K562 (cell line): ENCODE measurements at regions not wholly inside any gene's neighbourhood (a gene's known extent, or its start where the extent isn't known, plus 50 kb on each side); places are given as distances from the start of the nearest gene placed in this dataset.

ENCODE experiments used
- ATAC-seq: fragments of 200-7000 bp; cut with Tn5 transposase; 3 replicates; pipeline ENCODE4 v1.9.1; 2020; ENCODE audit warnings: moderate library complexity
- BruUV-seq: library from RNA; stranded (reverse); fragments of 400-500 nt; replicated peaks from 2 replicates; lab custom pipeline; 2021; lab: Mats Ljungman, UMichigan
- CTCF ChIA-PET: fragments of 300-600 bp; formaldehyde crosslinking; extraction: SDS; loops from one replicate; lab custom pipeline; 2021; ENCODE audit warnings: low intra/inter-chr PET ratio; lab: Yijun Ruan, JAX
- POLR2A ChIA-PET: fragments of 300-600, 350-650 bp; sonication (Branson Sonifier 250); formaldehyde crosslinking; extraction: SDS; loops from one replicate; lab custom pipeline; 2021; ENCODE audit warnings: antibody characterized with exemption, inconsistent platforms; lab: Yijun Ruan, JAX
- DNase-seq, 4 experiments: peaks; one replicate each; pipeline versions ENCODE4 v3.0.0 to v3.0.0-alpha.2; 2011 to 2018; ENCODE audit warnings: low spot score in 3 of 4, mixed read lengths in 3 of 4; ENCODE audit errors: extremely low read depth in 1 of 4
- FAIRE-seq: peaks from 2 replicates; lab custom pipeline; 2011; peaks lifted over from hg19 to GRCh38; lab: Jason Lieb, UNC
- H2AFZ ChIP-seq: 2 replicates; pipeline ENCODE4 v1.6.0; 2011; ENCODE audit warnings: low read depth, low read length, control low read depth, inconsistent platforms
- H3K27ac ChIP-seq: fragments of 200-600 bp; 3 replicates; pipeline ENCODE4 v1.8.0; 2011; ENCODE audit warnings: low read depth, mild to moderate bottlenecking, control low read depth, inconsistent platforms, low read length, moderate library complexity, mixed read lengths; ENCODE audit errors: extremely low read depth
- H3K27me3 ChIP-seq, 2 experiments: fragments of 300-600 bp in 1 of 2; 2 replicates in 1 of 2; 3 replicates in 1 of 2; pipeline versions ENCODE4 v1.6.0 to v1.8.0; 2011; ENCODE audit warnings: inconsistent platforms in 2 of 2, low read length in 2 of 2, mild to moderate bottlenecking in 1 of 2, mixed read lengths in 1 of 2, moderate library complexity in 1 of 2; ENCODE audit not compliant: control insufficient read depth in 2 of 2, insufficient read depth in 2 of 2
- H3K36me3 ChIP-seq: fragments of 300-600 bp; 3 replicates; pipeline ENCODE4 v1.8.0; 2011; ENCODE audit warnings: mild to moderate bottlenecking, low read length, inconsistent platforms; ENCODE audit not compliant: control insufficient read depth, insufficient read depth
- H3K4me1 ChIP-seq, 2 experiments: fragments of 200-600 bp in 1 of 2; replicated peaks in 1 of 2; 2 replicates in 1 of 2; 3 replicates in 1 of 2; pipeline versions ENCODE4 v1.5.1 to v1.8.0; 2011; ENCODE audit warnings: inconsistent platforms in 2 of 2, low read length in 2 of 2, mild to moderate bottlenecking in 1 of 2, mixed read lengths in 1 of 2, moderate library complexity in 1 of 2; ENCODE audit not compliant: control insufficient read depth in 2 of 2, insufficient read depth in 2 of 2
- H3K4me2 ChIP-seq: 2 replicates; pipeline ENCODE4 v1.6.1; 2011; ENCODE audit warnings: low read length, control low read depth, inconsistent platforms, mixed read lengths; ENCODE audit not compliant: insufficient read depth
- H3K4me3 ChIP-seq: fragments of 200-600 bp; sonication (generic), shearing (Covaris generic); 2 replicates; pipeline ENCODE4 v1.5.1; 2016; ENCODE audit warnings: control low read depth, inconsistent platforms
- H3K79me2 ChIP-seq: fragments of 200-600 bp; 3 replicates; pipeline ENCODE4 v1.8.0; 2011; ENCODE audit warnings: low read length, inconsistent platforms; ENCODE audit not compliant: control insufficient read depth, insufficient read depth
- H3K9ac ChIP-seq, 2 experiments: 2 replicates each; pipeline versions ENCODE4 v1.6.0 to v1.6.1; 2011; ENCODE audit warnings: low read depth in 2 of 2, low read length in 2 of 2, control low read depth in 1 of 2, inconsistent platforms in 1 of 2, mild to moderate bottlenecking in 1 of 2, mixed read lengths in 1 of 2; ENCODE audit not compliant: insufficient read depth in 1 of 2
- H3K9me1 ChIP-seq: one replicate; pipeline ENCODE4 v1.6.0; 2011; ENCODE audit warnings: inconsistent platforms, mild to moderate bottlenecking, low read length, moderate library complexity; ENCODE audit not compliant: control insufficient read depth, insufficient read depth
- H3K9me3 ChIP-seq: replicated peaks from 2 replicates; pipeline ENCODE4 v1.5.1; 2011; ENCODE audit warnings: low read depth, low read length, inconsistent platforms; ENCODE audit not compliant: control insufficient read depth, insufficient read depth
- H4K20me1 ChIP-seq: replicated peaks from 2 replicates; pipeline ENCODE4 v1.6.1; 2011; ENCODE audit warnings: low read length, inconsistent platforms, mixed read lengths; ENCODE audit not compliant: control insufficient read depth, insufficient read depth
- GATA2 ChIP-seq: sonication (generic); formaldehyde crosslinking; IDR thresholded peaks from 2 replicates; pipeline ENCODE4 v1.4.0; 2020; ENCODE audit warnings: mild to moderate bottlenecking, missing genetic modification reagents
- KLF10 ChIP-seq: fragments of 250-450 bp; sonication (Bioruptor Pico); IDR thresholded peaks from 2 replicates; pipeline ENCODE4 v1.6.1; 2021; ENCODE audit warnings: matching md5 sums
- SREBF2 ChIP-seq: sonication (generic); formaldehyde crosslinking; IDR thresholded peaks from 2 replicates; pipeline ENCODE4 v1.4.0; 2020; ENCODE audit warnings: mild to moderate bottlenecking, missing genetic modification reagents
- SRSF7 ChIP-seq: fragments of 200-400 bp; formaldehyde crosslinking; optimal IDR thresholded peaks from 2 replicates; pipeline ENCODE3; 2017; ENCODE audit warnings: mild to moderate bottlenecking, low read depth, low read length
- YBX1 ChIP-seq: fragments of 450-650 bp; IDR thresholded peaks from 2 replicates; pipeline ENCODE4 v1.7.1; 2016; ENCODE audit warnings: mild to moderate bottlenecking
- WGBS: fragments of 100-300 bp; shearing (Covaris generic); methylation state at CpG from one replicate; pipeline ENCODE4 v1.1.6; 2016; ENCODE audit warnings: low coverage, mixed read lengths; ENCODE audit not compliant: insufficient coverage; ENCODE audit errors: missing lambda C conversion rate; 5-methylcytosine and 5-hydroxymethylcytosine counted together
- in situ Hi-C: fragments of 300-500 bp; cut with MboI; formaldehyde crosslinking; loops from 4 replicates; pipeline ENCODE4 v1.15.0; 2018; ENCODE audit warnings: inconsistent platforms, mixed read lengths
- intact Hi-C: fragments of 100-400 bp; cut with micrococcal nuclease; formaldehyde crosslinking; loops from 2 replicates; pipeline ENCODE4 v1.14.2; 2022
- TF ChIP-seq, protein P1 (sequence below): fragments of 450-650 bp; conservative IDR thresholded peaks from 2 replicates; pipeline ENCODE4 v1.6.1; 2016; ENCODE audit warnings: missing genetic modification characterization, low read depth, mild to moderate bottlenecking, control low read depth, missing compliant biosample characterization
- TF ChIP-seq, protein P2 (sequence below): fragments of 250-450 bp; sonication (Bioruptor Pico); IDR thresholded peaks from 2 replicates; pipeline ENCODE4 v1.5.0; 2021; ENCODE audit warnings: mild to moderate bottlenecking, borderline replicate concordance

DNA sequence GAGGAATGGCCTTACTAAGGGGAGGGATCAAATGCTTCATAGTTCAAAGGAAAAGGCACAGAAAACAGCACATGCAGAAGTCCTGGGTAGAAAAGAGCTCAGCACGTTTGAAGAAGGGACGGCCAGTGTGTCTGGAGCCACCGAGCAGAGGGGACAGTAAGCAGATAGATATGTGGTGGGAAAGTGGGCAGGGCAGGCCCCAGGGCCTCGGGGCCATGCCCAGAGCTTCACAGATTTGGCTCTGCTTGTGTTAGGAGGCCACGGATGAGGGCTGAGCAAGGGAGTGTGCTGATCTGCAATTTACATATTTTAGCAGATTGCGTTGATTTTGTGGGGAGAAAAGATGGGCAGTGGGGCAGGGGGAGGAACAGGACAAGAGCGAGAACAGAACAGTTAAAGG lies 343.1 kb downstream of the LPIN1 start:
- BruUV-seq: no TSS peak
- Histone ChIP-seq H3K4me1 (no peaks in the 10 kb centered on the region; a peak in 1 of 5 replicates), H2AFZ (no peak overlapping the region; the same call in 1 of the 2 replicates), H3K4me3 (no peak overlapping the region), H3K4me2 (no peak overlapping the region), H3K79me2 (no peaks in the 10 kb centered on the region), H3K27ac (no peak overlapping the region), H3K9me1 (no peaks in the 10 kb centered on the region), H3K36me3 (no peaks in the 10 kb centered on the region), H3K9me3 (no peaks in the 10 kb centered on the region), H3K27me3 (no peaks in the 10 kb centered on the region), H4K20me1 (no peaks in the 10 kb centered on the region), H3K9ac (no peak overlapping the region)
- ChIA-PET CTCF (no interaction called here), POLR2A (interaction anchor here (0.7 kb wide), 1 partner anchor 220 kb away, joined by 5 read pairs; no protein-coding TSS in a partner anchor)
- no peak for FAIRE-seq
- DNase-seq: no peak
- no peak for ATAC-seq
- in situ Hi-C loops: no loop called here
- TF ChIP-seq SRSF7 (no peak), YBX1 (no peak), KLF10 (CRISPR knock-in tag) (no peak), GATA2 (CRISPR knock-in tag) (no peak), SREBF2 (no peak)
- TF ChIP-seq, protein P1, sequence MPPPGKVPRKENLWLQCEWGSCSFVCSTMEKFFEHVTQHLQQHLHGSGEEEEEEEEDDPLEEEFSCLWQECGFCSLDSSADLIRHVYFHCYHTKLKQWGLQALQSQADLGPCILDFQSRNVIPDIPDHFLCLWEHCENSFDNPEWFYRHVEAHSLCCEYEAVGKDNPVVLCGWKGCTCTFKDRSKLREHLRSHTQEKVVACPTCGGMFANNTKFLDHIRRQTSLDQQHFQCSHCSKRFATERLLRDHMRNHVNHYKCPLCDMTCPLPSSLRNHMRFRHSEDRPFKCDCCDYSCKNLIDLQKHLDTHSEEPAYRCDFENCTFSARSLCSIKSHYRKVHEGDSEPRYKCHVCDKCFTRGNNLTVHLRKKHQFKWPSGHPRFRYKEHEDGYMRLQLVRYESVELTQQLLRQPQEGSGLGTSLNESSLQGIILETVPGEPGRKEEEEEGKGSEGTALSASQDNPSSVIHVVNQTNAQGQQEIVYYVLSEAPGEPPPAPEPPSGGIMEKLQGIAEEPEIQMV: no peak
- TF ChIP-seq, protein P2, sequence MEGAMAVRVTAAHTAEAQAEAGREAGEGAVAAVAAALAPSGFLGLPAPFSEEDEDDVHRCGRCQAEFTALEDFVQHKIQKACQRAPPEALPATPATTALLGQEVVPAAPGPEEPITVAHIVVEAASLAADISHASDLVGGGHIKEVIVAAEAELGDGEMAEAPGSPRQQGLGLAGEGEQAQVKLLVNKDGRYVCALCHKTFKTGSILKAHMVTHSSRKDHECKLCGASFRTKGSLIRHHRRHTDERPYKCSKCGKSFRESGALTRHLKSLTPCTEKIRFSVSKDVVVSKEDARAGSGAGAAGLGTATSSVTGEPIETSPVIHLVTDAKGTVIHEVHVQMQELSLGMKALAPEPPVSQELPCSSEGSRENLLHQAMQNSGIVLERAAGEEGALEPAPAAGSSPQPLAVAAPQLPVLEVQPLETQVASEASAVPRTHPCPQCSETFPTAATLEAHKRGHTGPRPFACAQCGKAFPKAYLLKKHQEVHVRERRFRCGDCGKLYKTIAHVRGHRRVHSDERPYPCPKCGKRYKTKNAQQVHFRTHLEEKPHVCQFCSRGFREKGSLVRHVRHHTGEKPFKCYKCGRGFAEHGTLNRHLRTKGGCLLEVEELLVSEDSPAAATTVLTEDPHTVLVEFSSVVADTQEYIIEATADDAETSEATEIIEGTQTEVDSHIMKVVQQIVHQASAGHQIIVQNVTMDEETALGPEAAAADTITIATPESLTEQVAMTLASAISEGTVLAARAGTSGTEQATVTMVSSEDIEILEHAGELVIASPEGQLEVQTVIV (CRISPR knock-in tag): no peak
- WGBS: 57% methylated on average over 7 of the region's 7 CpGs
- intact Hi-C loops: no loop called here
